Mucosa of descending colon (tissue), 3 donors: ENCODE measurements at regions not wholly inside any gene's neighbourhood (a gene's known extent, or its start where the extent isn't known, plus 50 kb on each side); places are given as distances from the start of the nearest gene placed in this dataset.

ENCODE experiments used
- ATAC-seq: fragments of 200-7000 bp; cut with Tn5 transposase; one replicate; pipeline ENCODE4 v1.9.1; 2020; ENCODE audit warnings: mild to moderate bottlenecking, moderate library complexity
- DNase-seq, 3 donors: peaks; one replicate each; pipeline ENCODE4 v3.0.0-alpha.2; 2020
- H3K36me3 ChIP-seq: fragments of 200-600 bp; one replicate; pipeline ENCODE4 v1.8.0; 2021; ENCODE audit warnings: low read depth, mild to moderate bottlenecking
- H3K4me1 ChIP-seq: fragments of 200-600 bp; one replicate; pipeline ENCODE4 v1.8.0; 2021; ENCODE audit warnings: low read depth, mild to moderate bottlenecking
- H3K4me3 ChIP-seq: fragments of 200-600 bp; one replicate; pipeline ENCODE4 v1.8.0; 2021; ENCODE audit warnings: mild to moderate bottlenecking
- H3K9me3 ChIP-seq: fragments of 200-600 bp; one replicate; pipeline ENCODE4 v1.8.0; 2021; ENCODE audit warnings: mild to moderate bottlenecking
- CTCF ChIP-seq: fragments of 200-600 bp; IDR thresholded peaks from one replicate; pipeline ENCODE4 v1.8.0; 2022; ENCODE audit warnings: antibody characterized with exemption, mild to moderate bottlenecking
- intact Hi-C, 2 donors: fragments of 100-400 bp; cut with DNase I in 1 of 2; cut with micrococcal nuclease in 1 of 2; formaldehyde crosslinking; loops; one replicate each; pipeline versions ENCODE4 v1.11.0 to v1.11.1; 2022; cut with DNase I, micrococcal nuclease
- donor health status: DM: no; HTN: no; CAD: no; lungs with moderate emphysema.
- donor health status: DM: no; HTN: no; CAD: no.
- donor health status: DM: no; HTN: yes; CAD: no.

- no peak overlapping the region for H3K4me3 ChIP-seq
- intact Hi-C loops = no loop called here
- ATAC-seq = no peak
- H3K36me3 ChIP-seq = no peaks in the 10 kb centered on the region
- no peak for DNase-seq
- H3K9me3 ChIP-seq = no peaks in the 10 kb centered on the region
- no peaks in the 10 kb centered on the region for H3K4me1 ChIP-seq
- no peak for TF ChIP-seq CTCF
These were observed 539.2 kb downstream of the TNS3 start for GRCh38 chr7:47042669-47043068.

- no peak for TF ChIP-seq CTCF
- Histone ChIP-seq H3K4me3 (no peak overlapping the region), H3K36me3 (no peaks in the 10 kb centered on the region), H3K9me3 (no peaks in the 10 kb centered on the region), H3K4me1 (no peaks in the 10 kb centered on the region)
- no peak for ATAC-seq
- DNase-seq = no peak
- intact Hi-C loops = no loop called here
These were observed 541.0 kb downstream of the TNS3 start for GRCh38 chr7:47040795-47041347.

GRCh38 chr7:47039904-47040303 lies 542.0 kb downstream of the TNS3 start:
- no peak for TF ChIP-seq CTCF
- no peaks in the 10 kb centered on the region for H3K4me1 ChIP-seq
- intact Hi-C loops = no loop called here
- DNase-seq (no peak), ATAC-seq (no peak)
- H3K36me3 ChIP-seq = no peaks in the 10 kb centered on the region
- no peak overlapping the region for H3K4me3 ChIP-seq
- no peaks in the 10 kb centered on the region for H3K9me3 ChIP-seq

- Histone ChIP-seq H3K36me3 (no peaks in the 10 kb centered on the region), H3K9me3 (no peaks in the 10 kb centered on the region), H3K4me3 (no peak overlapping the region), H3K4me1 (no peaks in the 10 kb centered on the region)
- intact Hi-C loops = no loop called here
- ATAC-seq = no peak
- TF ChIP-seq CTCF = no peak
- DNase-seq = no peak
These were observed 542.7 kb downstream of the TNS3 start for GRCh38 chr7:47039089-47039648.

- intact Hi-C loops = no loop called here
- DNase-seq = no peak
These were observed 543.3 kb downstream of the TNS3 start for GRCh38 chr7:47038621-47039020.

More at GRCh38 chr7:47038621-47039020, 543.3 kb downstream of the TNS3 start:
- Histone ChIP-seq H3K9me3 (no peaks in the 10 kb centered on the region), H3K4me3 (no peak overlapping the region), H3K4me1 (no peaks in the 10 kb centered on the region), H3K36me3 (no peaks in the 10 kb centered on the region)
- no peak for TF ChIP-seq CTCF
- ATAC-seq = no peak
